Parathyroid adenoma (tissue), 2 donors: ENCODE measurements at regions not wholly inside any gene's neighbourhood (a gene's known extent, or its start where the extent isn't known, plus 50 kb on each side); places are given as distances from the start of the nearest gene placed in this dataset.

Source experiments
- H2AFZ ChIP-seq: fragments of 300-600 bp; sonication (generic); one replicate; pipeline ENCODE4 v1.7.0; 2017; ENCODE audit warnings: antibody characterized with exemption, mild to moderate bottlenecking
- H3K27ac ChIP-seq: fragments of 300-600 bp; sonication (generic); one replicate; pipeline ENCODE4 v1.7.0; 2017
- H3K27me3 ChIP-seq: fragments of 300-600 bp; sonication (generic); one replicate; pipeline ENCODE4 v1.7.0; 2017; ENCODE audit warnings: low read length; ENCODE audit not compliant: control insufficient read depth, insufficient read depth
- H3K36me3 ChIP-seq: fragments of 300-600 bp; sonication (generic); one replicate; pipeline ENCODE4 v1.7.0; 2017; ENCODE audit warnings: low read length; ENCODE audit not compliant: control insufficient read depth, insufficient read depth
- H3K4me1 ChIP-seq: fragments of 300-600 bp; sonication (generic); one replicate; pipeline ENCODE4 v1.7.0; 2017; ENCODE audit warnings: control low read depth
- H3K4me2 ChIP-seq: fragments of 300-600 bp; sonication (generic); one replicate; pipeline ENCODE4 v1.7.0; 2017; ENCODE audit warnings: low read length
- H3K4me3 ChIP-seq: fragments of 300-600 bp; sonication (generic); one replicate; pipeline ENCODE4 v1.7.0; 2017; ENCODE audit warnings: low read depth, low read length
- H3K79me2 ChIP-seq: fragments of 300-600 bp; sonication (generic); one replicate; pipeline ENCODE4 v1.7.0; 2017; ENCODE audit warnings: control low read depth
- H3K9ac ChIP-seq: fragments of 300-600 bp; sonication (generic); one replicate; pipeline ENCODE4 v1.7.0; 2017; ENCODE audit warnings: mild to moderate bottlenecking
- H3K9me3 ChIP-seq: fragments of 300-600 bp; sonication (generic); one replicate; pipeline ENCODE4 v1.7.0; 2017; ENCODE audit warnings: low read length; ENCODE audit not compliant: control insufficient read depth
- TF ChIP-seq, protein P1 (sequence below): fragments of 300-600 bp; sonication (generic); IDR thresholded peaks from one replicate; pipeline ENCODE4 v1.7.0; 2017; ENCODE audit warnings: antibody characterized with exemption, mild to moderate bottlenecking
- donor health status: primary hyperparathyroidism.

DNA sequence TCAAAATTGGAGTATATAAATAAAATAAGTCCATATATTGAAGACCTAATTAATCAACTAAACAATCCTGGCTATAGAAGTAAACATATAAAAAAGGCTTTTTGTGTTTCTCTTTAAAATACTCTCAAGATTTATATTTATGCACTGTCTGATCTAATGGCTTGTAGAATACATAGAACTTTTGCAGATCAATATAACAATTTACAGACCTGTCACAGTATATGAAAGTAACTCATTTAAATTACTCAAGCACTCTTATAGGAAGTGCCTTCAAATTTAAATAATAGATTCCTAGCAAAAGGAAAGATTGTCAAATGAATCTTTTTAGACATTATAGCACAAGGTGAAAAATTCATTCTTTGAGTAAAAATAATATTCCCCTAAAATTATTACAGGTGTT lies 615.8 kb upstream of the RGS18 start:
- H2AFZ ChIP-seq: no peak overlapping the region
- no peak overlapping the region for H3K4me3 ChIP-seq
- H3K4me1 ChIP-seq: no peaks in the 10 kb centered on the region
- no peak overlapping the region for H3K9ac ChIP-seq
- no peaks in the 10 kb centered on the region for H3K36me3 ChIP-seq
- TF ChIP-seq, protein P1, sequence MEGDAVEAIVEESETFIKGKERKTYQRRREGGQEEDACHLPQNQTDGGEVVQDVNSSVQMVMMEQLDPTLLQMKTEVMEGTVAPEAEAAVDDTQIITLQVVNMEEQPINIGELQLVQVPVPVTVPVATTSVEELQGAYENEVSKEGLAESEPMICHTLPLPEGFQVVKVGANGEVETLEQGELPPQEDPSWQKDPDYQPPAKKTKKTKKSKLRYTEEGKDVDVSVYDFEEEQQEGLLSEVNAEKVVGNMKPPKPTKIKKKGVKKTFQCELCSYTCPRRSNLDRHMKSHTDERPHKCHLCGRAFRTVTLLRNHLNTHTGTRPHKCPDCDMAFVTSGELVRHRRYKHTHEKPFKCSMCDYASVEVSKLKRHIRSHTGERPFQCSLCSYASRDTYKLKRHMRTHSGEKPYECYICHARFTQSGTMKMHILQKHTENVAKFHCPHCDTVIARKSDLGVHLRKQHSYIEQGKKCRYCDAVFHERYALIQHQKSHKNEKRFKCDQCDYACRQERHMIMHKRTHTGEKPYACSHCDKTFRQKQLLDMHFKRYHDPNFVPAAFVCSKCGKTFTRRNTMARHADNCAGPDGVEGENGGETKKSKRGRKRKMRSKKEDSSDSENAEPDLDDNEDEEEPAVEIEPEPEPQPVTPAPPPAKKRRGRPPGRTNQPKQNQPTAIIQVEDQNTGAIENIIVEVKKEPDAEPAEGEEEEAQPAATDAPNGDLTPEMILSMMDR: no peak
- no peaks in the 10 kb centered on the region for H3K79me2 ChIP-seq
- no peak overlapping the region for H3K4me2 ChIP-seq
- no peak overlapping the region for H3K27ac ChIP-seq
- H3K27me3 ChIP-seq: no peaks in the 10 kb centered on the region
- H3K9me3 ChIP-seq: no peaks in the 10 kb centered on the region

DNA sequence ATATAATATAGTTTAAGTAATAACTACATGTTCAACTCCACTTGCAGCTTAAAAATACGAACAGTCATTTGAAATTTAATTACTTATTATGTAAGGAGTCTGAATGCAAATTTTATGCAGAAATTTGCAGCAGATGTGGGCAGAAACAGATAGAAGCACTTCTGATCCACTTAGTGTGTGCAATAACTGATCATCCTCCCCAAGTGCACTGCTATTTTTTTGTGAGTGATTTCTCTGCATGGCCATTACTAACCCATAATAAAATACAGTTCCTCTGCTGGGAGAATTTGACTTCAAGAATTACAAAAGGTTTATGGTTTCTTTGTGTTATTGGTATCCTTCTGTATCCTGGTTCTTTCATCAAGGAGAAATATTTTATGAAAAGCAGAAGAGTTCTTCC lies 611.5 kb upstream of the RGS18 start:
- H3K9ac ChIP-seq: no peak overlapping the region
- no peak overlapping the region for H3K4me3 ChIP-seq
- no peak overlapping the region for H2AFZ ChIP-seq
- no peaks in the 10 kb centered on the region for H3K4me1 ChIP-seq
- no peaks in the 10 kb centered on the region for H3K79me2 ChIP-seq
- no peak overlapping the region for H3K27ac ChIP-seq
- no peaks in the 10 kb centered on the region for H3K9me3 ChIP-seq
- no peak overlapping the region for H3K4me2 ChIP-seq
- no peaks in the 10 kb centered on the region for H3K36me3 ChIP-seq
- TF ChIP-seq, protein P1: no peak
- no peaks in the 10 kb centered on the region for H3K27me3 ChIP-seq

DNA sequence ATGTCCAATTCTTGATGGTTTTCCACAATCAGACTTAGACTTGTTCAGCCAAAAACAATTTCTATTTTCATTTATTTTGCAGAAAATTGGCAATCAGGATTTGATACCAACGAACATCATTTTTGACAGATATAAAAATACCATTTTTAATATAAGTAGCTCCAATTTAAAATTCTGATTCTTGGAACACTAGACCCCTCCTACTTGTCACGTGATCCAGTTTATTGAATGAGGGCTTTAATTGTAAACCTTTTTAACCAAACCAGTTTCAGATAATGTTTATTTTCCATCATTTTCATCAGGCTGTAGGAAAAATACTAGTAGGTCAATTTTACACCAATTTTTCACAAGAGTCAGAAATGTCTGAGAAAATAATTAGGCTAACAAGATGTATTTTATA lies 607.2 kb upstream of the RGS18 start:
- no peaks in the 10 kb centered on the region for H3K9me3 ChIP-seq
- TF ChIP-seq, protein P1: no peak
- no peaks in the 10 kb centered on the region for H3K4me1 ChIP-seq
- no peak overlapping the region for H2AFZ ChIP-seq
- H3K36me3 ChIP-seq: no peaks in the 10 kb centered on the region
- no peak overlapping the region for H3K4me2 ChIP-seq
- H3K4me3 ChIP-seq: no peak overlapping the region
- no peak overlapping the region for H3K9ac ChIP-seq
- no peaks in the 10 kb centered on the region for H3K27me3 ChIP-seq
- H3K79me2 ChIP-seq: no peaks in the 10 kb centered on the region
- H3K27ac ChIP-seq: no peak overlapping the region

DNA sequence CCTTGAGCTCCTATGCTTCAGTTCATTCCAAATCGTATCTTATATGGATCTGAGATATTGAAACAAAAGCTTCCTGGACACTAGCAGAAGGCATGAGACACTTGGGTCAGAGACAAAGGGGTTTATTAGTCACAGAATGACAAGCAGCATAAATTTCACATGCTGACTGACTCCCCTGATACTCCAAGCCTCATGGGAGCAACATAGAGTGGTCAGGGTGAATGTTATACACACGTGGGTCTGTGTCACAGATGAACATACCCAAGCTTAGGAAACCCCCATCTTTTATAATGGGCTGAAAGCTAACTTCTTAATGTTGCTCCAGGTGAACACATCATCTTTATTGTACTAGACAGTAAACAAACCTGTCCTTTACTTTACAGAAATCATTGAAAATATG lies 599.9 kb upstream of the RGS18 start:
- Histone ChIP-seq H3K4me2 (no peak overlapping the region), H3K79me2 (no peaks in the 10 kb centered on the region)
- TF ChIP-seq, protein P1: no peak

DNA sequence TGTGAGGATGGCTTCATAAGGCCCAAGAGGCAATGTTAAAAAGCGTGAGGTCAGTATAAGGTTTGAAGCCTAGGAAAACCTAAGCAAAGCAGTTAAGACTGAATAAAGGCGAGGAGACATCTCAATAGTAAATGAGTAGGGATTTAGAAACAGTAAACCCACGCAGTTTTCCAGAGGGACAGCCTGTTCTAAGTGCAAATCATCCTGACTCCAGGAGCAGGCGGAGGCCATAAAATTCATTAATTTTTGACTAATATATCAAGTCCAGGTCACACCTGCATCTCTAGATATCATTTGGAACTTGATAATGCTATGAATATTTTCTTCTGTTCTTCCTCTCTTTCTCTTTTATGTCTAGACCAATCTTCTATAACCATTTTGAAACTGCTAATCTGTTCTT lies 597.0 kb upstream of the RGS18 start:
- Histone ChIP-seq H3K79me2 (no peaks in the 10 kb centered on the region), H3K4me3 (no peak overlapping the region), H3K9me3 (no peaks in the 10 kb centered on the region), H3K27ac (no peak overlapping the region), H3K4me1 (no peaks in the 10 kb centered on the region), H3K36me3 (no peaks in the 10 kb centered on the region), H2AFZ (no peak overlapping the region), H3K4me2 (no peak overlapping the region), H3K27me3 (no peaks in the 10 kb centered on the region), H3K9ac (no peak overlapping the region)
- TF ChIP-seq, protein P1: no peak

More for the DNA sequence above, 599.9 kb upstream of the RGS18 start:
- Histone ChIP-seq H3K4me3 (no peak overlapping the region), H3K9me3 (no peaks in the 10 kb centered on the region), H2AFZ (no peak overlapping the region), H3K9ac (no peak overlapping the region), H3K36me3 (no peaks in the 10 kb centered on the region), H3K4me1 (no peaks in the 10 kb centered on the region), H3K27me3 (no peaks in the 10 kb centered on the region), H3K27ac (no peak overlapping the region)
